ENCODE measurements at regions not wholly inside any gene's neighbourhood (a gene's known extent, or its start where the extent isn't known, plus 50 kb on each side); places are given as distances from the start of the nearest gene placed in this dataset.

GRCh38 chr4:159432436-159432835, 329.6 kb downstream of the RAPGEF2 start:
- no peak for TF ChIP-seq GATA3 (IDR thresholded peaks at IDR 0.05; ENCODE audit: low read depth, low read length)
- TF ChIP-seq GATA2 (IDR thresholded peaks at IDR 0.05; ENCODE audit: low read depth, low read length) = no peak

- TF ChIP-seq GATA2 (IDR thresholded peaks at IDR 0.05; ENCODE audit: low read depth, low read length) = no peak
- TF ChIP-seq GATA3 (IDR thresholded peaks at IDR 0.05; ENCODE audit: low read depth, low read length) = no peak
These were observed 330.5 kb downstream of the RAPGEF2 start for GRCh38 chr4:159433337-159433736.

GRCh38 chr4:159434114-159434870, 331.4 kb downstream of the RAPGEF2 start:
- TF ChIP-seq GATA2 (IDR thresholded peaks at IDR 0.05; ENCODE audit: low read depth, low read length) (no peak), GATA3 (IDR thresholded peaks at IDR 0.05; ENCODE audit: low read depth, low read length) (no peak)

- TF ChIP-seq GATA3 (IDR thresholded peaks at IDR 0.05; ENCODE audit: low read depth, low read length) (no peak), GATA2 (IDR thresholded peaks at IDR 0.05; ENCODE audit: low read depth, low read length) (no peak)
These were observed 332.0 kb downstream of the RAPGEF2 start for GRCh38 chr4:159434871-159435241.

- TF ChIP-seq GATA3 (IDR thresholded peaks at IDR 0.05; ENCODE audit: low read depth, low read length) (no peak), GATA2 (IDR thresholded peaks at IDR 0.05; ENCODE audit: low read depth, low read length) (no peak)
These were observed 332.7 kb downstream of the RAPGEF2 start for GRCh38 chr4:159435561-159436023.

- no peak for TF ChIP-seq GATA2 (IDR thresholded peaks at IDR 0.05; ENCODE audit: low read depth, low read length)
- TF ChIP-seq GATA3 (IDR thresholded peaks at IDR 0.05; ENCODE audit: low read depth, low read length) = no peak
These were observed 341.1 kb downstream of the RAPGEF2 start for GRCh38 chr4:159443975-159444374.

GRCh38 chr4:159444678-159445077, 341.8 kb downstream of the RAPGEF2 start:
- TF ChIP-seq GATA3 (IDR thresholded peaks at IDR 0.05; ENCODE audit: low read depth, low read length) (no peak), GATA2 (IDR thresholded peaks at IDR 0.05; ENCODE audit: low read depth, low read length) (no peak)

- no peak for TF ChIP-seq GATA2 (IDR thresholded peaks at IDR 0.05; ENCODE audit: low read depth, low read length)
- no peak for TF ChIP-seq GATA3 (IDR thresholded peaks at IDR 0.05; ENCODE audit: low read depth, low read length)
These were observed 342.8 kb downstream of the RAPGEF2 start for GRCh38 chr4:159445692-159446091.

- TF ChIP-seq GATA3 (IDR thresholded peaks at IDR 0.05; ENCODE audit: low read depth, low read length) (no peak), GATA2 (IDR thresholded peaks at IDR 0.05; ENCODE audit: low read depth, low read length) (no peak)
These were observed 343.5 kb downstream of the RAPGEF2 start for GRCh38 chr4:159446266-159446976.

- TF ChIP-seq GATA3 (IDR thresholded peaks at IDR 0.05; ENCODE audit: low read depth, low read length) = no peak
- no peak for TF ChIP-seq GATA2 (IDR thresholded peaks at IDR 0.05; ENCODE audit: low read depth, low read length)
These were observed 344.4 kb downstream of the RAPGEF2 start for GRCh38 chr4:159447296-159447695.

GRCh38 chr4:159451006-159451405, 348.1 kb downstream of the RAPGEF2 start:
- TF ChIP-seq GATA3 (IDR thresholded peaks at IDR 0.05; ENCODE audit: low read depth, low read length) (no peak), GATA2 (IDR thresholded peaks at IDR 0.05; ENCODE audit: low read depth, low read length) (no peak)

- TF ChIP-seq GATA3 (IDR thresholded peaks at IDR 0.05; ENCODE audit: low read depth, low read length) = no peak
- TF ChIP-seq GATA2 (IDR thresholded peaks at IDR 0.05; ENCODE audit: low read depth, low read length) = no peak
These were observed 352.9 kb downstream of the RAPGEF2 start for GRCh38 chr4:159455675-159456237.

GRCh38 chr4:159460371-159460770, 357.5 kb downstream of the RAPGEF2 start:
- TF ChIP-seq GATA2 (IDR thresholded peaks at IDR 0.05; ENCODE audit: low read depth, low read length) (no peak), GATA3 (IDR thresholded peaks at IDR 0.05; ENCODE audit: low read depth, low read length) (no peak)

- TF ChIP-seq GATA2 (IDR thresholded peaks at IDR 0.05; ENCODE audit: low read depth, low read length) (no peak), GATA3 (IDR thresholded peaks at IDR 0.05; ENCODE audit: low read depth, low read length) (no peak)
These were observed 360.4 kb downstream of the RAPGEF2 start for GRCh38 chr4:159463235-159463634.

GRCh38 chr4:159464302-159464701, 361.4 kb downstream of the RAPGEF2 start:
- TF ChIP-seq GATA2 (IDR thresholded peaks at IDR 0.05; ENCODE audit: low read depth, low read length) (no peak), GATA3 (IDR thresholded peaks at IDR 0.05; ENCODE audit: low read depth, low read length) (no peak)
